SK-N-SH (cell line): ENCODE measurements at regions not wholly inside any gene's neighbourhood (a gene's known extent, or its start where the extent isn't known, plus 50 kb on each side); places are given as distances from the start of the nearest gene placed in this dataset.
A peak's percentile ranks its signal among the peaks of the same experiment; 100 is the strongest.

Source experiments
- CTCF ChIA-PET: fragments of 300-600, 350-600 bp; formaldehyde crosslinking; extraction: SDS; loops from one replicate; lab custom pipeline; 2021; lab: Yijun Ruan, JAX
- POLR2A ChIA-PET: fragments of 350-600 bp; sonication (Branson Sonifier 250); formaldehyde crosslinking; extraction: SDS; loops from one replicate; lab custom pipeline; 2020; ENCODE audit warnings: antibody characterized with exemption, inconsistent platforms; lab: Yijun Ruan, JAX
- DNase-seq: peaks from one replicate; pipeline ENCODE4 v3.0.0; 2012
- H2AFZ ChIP-seq: fragments of 200-600 bp; sonication (generic); 2 replicates; pipeline ENCODE4 v1.8.1; 2016; ENCODE audit warnings: antibody characterized with exemption, mild to moderate bottlenecking, low read depth
- H3F3A ChIP-seq: fragments of 200-600 bp; sonication (generic); replicated peaks from 2 replicates; pipeline ENCODE3; 2016; ENCODE audit warnings: antibody characterized with exemption, mild to moderate bottlenecking; ENCODE audit not compliant: insufficient read depth
- H3K27ac ChIP-seq, 2 experiments: fragments of 200-500 bp in 1 of 2; fragments of 200-600 bp in 1 of 2; sonication (Bioruptor generic) in 1 of 2; sonication (generic), shearing (Covaris generic) in 1 of 2; 2 replicates each; pipeline versions ENCODE4 v1.5.1 to v1.6.1; 2014 to 2016; ENCODE audit warnings: low read depth in 2 of 2, inconsistent platforms in 1 of 2, low read length in 1 of 2, mild to moderate bottlenecking in 1 of 2, mixed read lengths in 1 of 2
- H3K27me3 ChIP-seq: fragments of 200-600 bp; sonication (generic), shearing (Covaris generic); 2 replicates; pipeline ENCODE4 v1.6.1; 2016; ENCODE audit warnings: mixed run types; ENCODE audit not compliant: insufficient read depth
- H3K36me3 ChIP-seq, 2 experiments: fragments of 200-500 bp in 1 of 2; fragments of 200-600 bp in 1 of 2; sonication (Bioruptor generic) in 1 of 2; sonication (generic) in 1 of 2; replicated peaks in 1 of 2; 2 replicates each; pipeline versions ENCODE3 to v1.5.1; 2014 to 2016; ENCODE audit warnings: low read length in 1 of 2, mild to moderate bottlenecking in 1 of 2; ENCODE audit not compliant: insufficient read depth in 2 of 2, control insufficient read depth in 1 of 2
- H3K4me1 ChIP-seq, 2 experiments: fragments of 200-500 bp in 1 of 2; fragments of 200-600 bp in 1 of 2; sonication (Bioruptor generic) in 1 of 2; sonication (generic), shearing (Covaris generic) in 1 of 2; 2 replicates each; pipeline versions ENCODE4 v1.5.1 to v1.6.1; 2014 to 2016; ENCODE audit warnings: low read depth in 1 of 2, low read length in 1 of 2, mixed run types in 1 of 2; ENCODE audit not compliant: insufficient read depth in 2 of 2, control insufficient read depth in 1 of 2
- H3K4me2 ChIP-seq: fragments of 200-600 bp; sonication (generic), shearing (Covaris generic); 2 replicates; pipeline ENCODE4 v1.6.1; 2017; ENCODE audit warnings: mixed run types
- H3K4me3 ChIP-seq, 2 experiments: fragments of 200-500 bp in 1 of 2; fragments of 200-600 bp in 1 of 2; sonication (Bioruptor generic) in 1 of 2; sonication (generic), shearing (Covaris generic) in 1 of 2; 2 replicates each; pipeline versions ENCODE4 v1.5.1 to v1.8.1; 2014 to 2016; ENCODE audit warnings: low read depth in 2 of 2, inconsistent platforms in 1 of 2, low read length in 1 of 2, mild to moderate bottlenecking in 1 of 2, mixed read lengths in 1 of 2, moderate library complexity in 1 of 2
- H3K79me2 ChIP-seq: fragments of 200-600 bp; sonication (generic); 2 replicates; pipeline ENCODE4 v1.8.1; 2017; ENCODE audit warnings: mild to moderate bottlenecking; ENCODE audit not compliant: insufficient read depth
- H3K9ac ChIP-seq: fragments of 200-600 bp; sonication (generic); 2 replicates; pipeline ENCODE4 v1.6.1; 2017; ENCODE audit warnings: mixed run types
- H3K9me2 ChIP-seq: fragments of 200-600 bp; sonication (generic); 2 replicates; pipeline ENCODE4 v1.6.1; 2017; ENCODE audit warnings: mixed run types
- H3K9me3 ChIP-seq: fragments of 200-600 bp; sonication (generic); 2 replicates; pipeline ENCODE4 v1.6.1; 2017; ENCODE audit warnings: mixed run types, mild to moderate bottlenecking, moderate library complexity
- H4K20me1 ChIP-seq: fragments of 200-600 bp; sonication (generic); 2 replicates; pipeline ENCODE4 v1.6.1; 2017; ENCODE audit warnings: mild to moderate bottlenecking, mixed run types; ENCODE audit not compliant: insufficient read depth
- CTCF ChIP-seq: fragments of 200-600 bp; sonication (generic); IDR thresholded peaks from 2 replicates; pipeline ENCODE4 v1.6.1; 2017; ENCODE audit warnings: antibody characterized with exemption, mild to moderate bottlenecking, moderate library complexity
- EZH2phosphoT487 ChIP-seq: fragments of 200-600 bp; sonication (generic); IDR thresholded peaks from 2 replicates; pipeline ENCODE4 v1.6.1; 2017; ENCODE audit warnings: low read depth, mixed run types, mild to moderate bottlenecking, antibody characterized with exemption, moderate library complexity, borderline replicate concordance
- GABPA ChIP-seq: IDR thresholded peaks from 2 replicates; pipeline ENCODE4 v1.4.0; 2012; ENCODE audit warnings: low read depth, mild to moderate bottlenecking
- IRF3 ChIP-seq: fragments of 150-350 bp; IDR thresholded peaks from 2 replicates; pipeline ENCODE4 v1.6.1; 2016; ENCODE audit warnings: mild to moderate bottlenecking, low read depth, low read length
- JUND ChIP-seq: IDR thresholded peaks from 2 replicates; pipeline ENCODE4 v1.4.0; 2012
- POLR2AphosphoS5 ChIP-seq: IDR thresholded peaks from 2 replicates; pipeline ENCODE4 v1.6.1; 2012; ENCODE audit warnings: low read depth, low read length
- RAD21 ChIP-seq: IDR thresholded peaks from 2 replicates; pipeline ENCODE4 v1.6.1; 2012; ENCODE audit warnings: mild to moderate bottlenecking, low read length
- REST ChIP-seq: IDR thresholded peaks from 2 replicates; pipeline ENCODE4 v1.6.1; 2012; ENCODE audit warnings: mild to moderate bottlenecking, low read depth, low read length, moderate library complexity
- SMC3 ChIP-seq: IDR thresholded peaks from 2 replicates; pipeline ENCODE4 v1.6.1; 2012; ENCODE audit warnings: low read depth, low read length, improper control_type of control experiment
- TCF12 ChIP-seq: IDR thresholded peaks from 2 replicates; pipeline ENCODE4 v1.4.0; 2012
- TEAD4 ChIP-seq: IDR thresholded peaks from 2 replicates; pipeline ENCODE4 v1.4.0; 2012; ENCODE audit warnings: mild to moderate bottlenecking, borderline replicate concordance; ENCODE audit not compliant: insufficient read depth
- USF2 ChIP-seq: fragments of 150-350 bp; IDR thresholded peaks from 2 replicates; pipeline ENCODE4 v1.6.1; 2017; ENCODE audit warnings: antibody characterized with exemption, low read length, low read depth, borderline replicate concordance
- WGBS: methylation state at CpG from one replicate; pipeline ENCODE4 v1.1.6; 2017; ENCODE audit warnings: low lambda C conversion rate; 5-methylcytosine and 5-hydroxymethylcytosine counted together

- CTCF ChIA-PET, result interaction anchor here (0.9 to 4.2 kb wide), 2 partner anchors 21 to 247 kb away, joined by 3 to 18 read pairs; no protein-coding TSS in a partner anchor
- no peaks in the 10 kb centered on the region for H3K9me3 ChIP-seq
- 25% methylated on average over 4 of the region's 4 CpGs for WGBS
- no peak for TF ChIP-seq TEAD4
- TF ChIP-seq POLR2AphosphoS5, result no peak
- TF ChIP-seq RAD21, result peak; percentile 48
- no peak for TF ChIP-seq TCF12
- no peak for TF ChIP-seq EZH2phosphoT487
- no peak for TF ChIP-seq JUND
- no peak for TF ChIP-seq GABPA
- no peak for TF ChIP-seq IRF3
- TF ChIP-seq SMC3, result peak; percentile 32
- TF ChIP-seq USF2, result no peak
- TF ChIP-seq CTCF, result peak; percentile 70
- TF ChIP-seq REST, result no peak
- POLR2A ChIA-PET, result no interaction called here
- H3K27me3 ChIP-seq, result no peaks in the 10 kb centered on the region
- no peaks in the 10 kb centered on the region for H3F3A ChIP-seq
- H3K9ac ChIP-seq, result no peak overlapping the region
- H3K4me1 ChIP-seq, result no peaks in the 10 kb centered on the region
- no peak overlapping the region for H3K4me3 ChIP-seq
- H3K79me2 ChIP-seq, result no peaks in the 10 kb centered on the region
- DNase-seq, result peak; percentile 42
- H2AFZ ChIP-seq, result no peak overlapping the region
- no peaks in the 10 kb centered on the region for H4K20me1 ChIP-seq
- H3K36me3 ChIP-seq, result no peaks in the 10 kb centered on the region
- no peak overlapping the region for H3K27ac ChIP-seq
- H3K4me2 ChIP-seq, result no peak overlapping the region
- no peaks in the 10 kb centered on the region for H3K9me2 ChIP-seq
These were observed 56.6 kb upstream of the CHRDL1 start for GRCh38 chrX:110852180-110852579.
